ENCODE measurements at regions not wholly inside any gene's neighbourhood (a gene's known extent, or its start where the extent isn't known, plus 50 kb on each side); places are given as distances from the start of the nearest gene placed in this dataset.
"Not testable (repeated sequence)": the region's sequence is repeated elsewhere in the genome, so short reads cannot be mapped to it uniquely, and the experiment has no call there.

DNA sequence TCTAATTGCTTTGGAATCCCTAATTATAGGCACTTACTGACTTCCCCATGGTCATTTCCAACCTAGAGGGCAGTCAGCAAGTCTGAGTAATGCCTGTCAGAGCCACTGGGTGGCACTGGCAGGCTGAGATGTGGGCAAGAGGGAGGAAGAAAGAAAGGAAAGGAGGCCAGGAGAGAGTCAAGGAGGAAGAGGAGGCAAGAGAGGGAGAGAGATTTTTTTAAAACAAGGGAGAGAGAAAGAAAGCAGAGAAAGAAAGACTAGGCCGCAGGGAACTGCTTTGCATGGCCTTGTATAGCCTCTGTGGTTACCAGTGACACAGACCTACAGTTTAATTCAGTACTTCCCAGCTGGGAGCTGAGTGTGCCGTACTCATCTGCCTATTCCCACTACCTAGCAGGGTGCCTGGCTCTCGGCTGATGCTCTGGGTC, 210.4 kb upstream of the ADO start:
- DNase-seq, result peak; percentile 80

DNA sequence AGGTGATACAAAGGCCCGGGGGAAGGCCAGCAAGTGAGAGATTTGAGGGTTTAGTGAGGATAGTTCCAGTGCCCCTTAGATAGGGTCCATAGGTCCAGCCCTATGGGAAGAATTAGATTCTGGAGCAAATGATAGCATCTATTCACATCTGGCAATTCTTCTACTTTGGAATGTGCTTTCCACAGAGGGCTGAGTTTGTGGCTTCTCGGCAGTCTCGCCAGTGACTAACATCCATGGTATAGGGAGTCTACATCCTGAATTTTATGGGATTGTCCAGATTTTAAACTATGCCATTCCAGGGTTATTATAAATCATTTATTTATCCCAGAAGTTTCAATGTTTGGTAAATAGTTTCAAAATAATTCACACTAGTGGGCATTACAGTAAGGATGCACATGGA, 207.3 kb upstream of the ADO start:
- DNase-seq, result no peak

GRCh38 chr10:62599161-62599560, 205.4 kb upstream of the ADO start:
- no peak for DNase-seq

DNA sequence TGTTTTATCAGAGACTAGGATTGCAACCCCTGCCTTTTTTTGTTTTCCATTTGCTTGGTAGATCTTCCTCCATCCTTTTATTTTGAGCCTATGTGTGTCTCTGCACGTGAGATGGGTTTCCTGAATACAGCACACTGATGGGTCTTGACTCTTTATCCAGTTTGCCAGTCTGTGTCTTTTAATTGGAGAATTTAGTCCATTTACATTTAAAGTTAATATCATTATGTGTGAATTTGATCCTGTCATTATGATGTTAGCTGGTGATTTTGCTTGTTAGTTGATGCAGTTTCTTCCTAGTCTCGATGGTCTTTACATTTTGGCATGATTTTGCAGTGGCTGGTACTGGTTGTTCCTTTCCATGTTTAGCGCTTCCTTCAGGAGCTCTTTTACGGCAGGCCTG, 198.0 kb upstream of the ADO start:
- DNase-seq, result not testable (repeated sequence)

GRCh38 chr10:62608189-62608875, 196.2 kb upstream of the ADO start:
- not testable (repeated sequence) for DNase-seq

- DNase-seq, result peak; percentile 88
Observed at GRCh38 chr10:62610649-62611229, 193.8 kb upstream of the ADO start.

DNA sequence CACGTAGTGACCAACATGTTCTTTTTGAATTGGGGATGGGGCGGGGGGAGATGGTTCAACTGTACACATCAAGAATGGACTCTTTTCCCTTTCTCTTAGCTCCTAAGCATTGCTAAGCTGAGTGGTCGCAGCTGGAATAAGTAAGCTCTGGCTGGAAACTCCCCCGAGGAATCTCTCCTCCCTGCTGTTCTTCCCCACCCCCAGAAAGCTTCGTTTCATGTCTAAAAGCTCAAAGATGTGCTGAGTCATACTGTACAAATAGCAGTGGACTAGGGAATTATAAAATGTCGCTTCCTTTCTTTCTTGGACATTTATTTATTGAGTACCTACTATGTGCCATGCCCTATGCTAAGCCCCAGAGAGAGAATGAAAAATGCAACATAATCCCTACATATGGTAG, 191.1 kb upstream of the ADO start:
- no peak for DNase-seq

DNA sequence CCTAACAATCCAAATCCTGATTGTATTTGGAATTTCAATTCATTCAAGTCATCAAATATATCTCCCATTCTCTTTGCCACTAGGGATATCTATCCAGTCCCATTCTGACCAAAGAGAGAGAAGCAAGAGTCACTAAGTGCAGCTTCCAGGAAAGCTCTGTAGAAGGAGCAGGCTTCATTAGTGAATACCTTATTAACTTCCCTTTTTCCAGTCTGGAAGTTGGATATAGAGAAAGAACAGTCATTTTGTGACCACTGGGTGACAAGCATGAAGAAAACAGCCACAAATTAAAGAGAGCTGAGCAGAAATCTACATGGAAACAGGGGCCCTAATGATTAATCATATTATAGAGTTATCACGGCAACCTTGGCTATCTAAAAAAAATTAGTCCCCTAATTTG, 190.7 kb upstream of the ADO start:
- no peak for DNase-seq

GRCh38 chr10:62614389-62615157, 189.9 kb upstream of the ADO start:
- peak; percentile 73 for DNase-seq

DNA sequence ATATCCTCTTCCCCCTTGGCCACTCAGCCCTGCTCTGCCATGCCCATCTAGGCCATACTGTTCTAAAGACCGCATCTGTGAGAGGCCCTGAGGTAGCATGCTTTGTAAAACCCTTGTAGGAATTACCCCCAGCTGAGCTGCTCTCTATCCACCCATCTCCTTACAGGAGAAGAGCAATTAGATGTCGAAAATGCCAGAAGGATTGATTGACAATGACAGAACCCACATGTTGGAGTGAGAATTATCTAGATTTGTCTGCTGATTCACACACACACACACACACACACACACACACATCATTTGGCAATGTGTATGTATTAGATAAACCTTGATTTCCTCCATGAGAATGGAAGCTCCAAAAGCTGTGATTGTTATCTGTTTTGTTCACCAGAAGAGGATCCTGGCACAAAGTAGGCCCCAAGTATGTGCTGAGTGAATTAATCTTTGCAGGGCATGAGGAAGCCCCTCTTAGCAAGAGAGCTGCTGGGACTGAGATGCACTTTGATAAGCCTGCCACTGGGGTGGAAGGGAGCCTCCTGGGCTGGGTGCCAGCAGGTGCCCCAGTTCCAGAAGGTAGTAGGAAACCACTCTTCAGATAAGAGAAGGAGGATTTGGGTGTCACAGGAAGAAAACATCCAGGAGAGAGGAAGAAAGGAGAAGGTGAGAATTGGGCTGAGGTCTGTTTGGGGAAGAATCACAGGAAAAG, 187.5 kb upstream of the ADO start:
- no peak for DNase-seq

DNA sequence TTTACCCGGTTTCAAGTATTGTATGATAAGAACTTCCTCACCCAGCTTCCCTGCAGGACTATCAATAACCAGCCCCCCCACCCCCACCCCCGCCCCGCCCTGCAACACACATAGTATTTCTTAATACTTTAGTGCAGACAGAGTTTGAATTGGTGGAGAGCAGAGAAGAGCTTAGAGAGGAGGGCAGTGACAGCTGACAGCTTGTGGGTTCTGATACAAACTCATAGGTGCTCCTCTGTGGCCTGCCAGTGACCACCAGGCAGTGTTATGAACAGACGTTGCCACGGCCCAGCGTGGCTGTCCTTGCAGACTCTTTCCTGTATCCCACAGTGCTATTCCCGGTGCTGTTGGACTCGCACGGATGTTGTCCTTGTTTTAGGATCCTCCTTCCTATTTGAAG, 186.9 kb upstream of the ADO start:
- no peak for DNase-seq

- no peak for DNase-seq
Observed at GRCh38 chr10:62618054-62618453, 186.5 kb upstream of the ADO start.

DNA sequence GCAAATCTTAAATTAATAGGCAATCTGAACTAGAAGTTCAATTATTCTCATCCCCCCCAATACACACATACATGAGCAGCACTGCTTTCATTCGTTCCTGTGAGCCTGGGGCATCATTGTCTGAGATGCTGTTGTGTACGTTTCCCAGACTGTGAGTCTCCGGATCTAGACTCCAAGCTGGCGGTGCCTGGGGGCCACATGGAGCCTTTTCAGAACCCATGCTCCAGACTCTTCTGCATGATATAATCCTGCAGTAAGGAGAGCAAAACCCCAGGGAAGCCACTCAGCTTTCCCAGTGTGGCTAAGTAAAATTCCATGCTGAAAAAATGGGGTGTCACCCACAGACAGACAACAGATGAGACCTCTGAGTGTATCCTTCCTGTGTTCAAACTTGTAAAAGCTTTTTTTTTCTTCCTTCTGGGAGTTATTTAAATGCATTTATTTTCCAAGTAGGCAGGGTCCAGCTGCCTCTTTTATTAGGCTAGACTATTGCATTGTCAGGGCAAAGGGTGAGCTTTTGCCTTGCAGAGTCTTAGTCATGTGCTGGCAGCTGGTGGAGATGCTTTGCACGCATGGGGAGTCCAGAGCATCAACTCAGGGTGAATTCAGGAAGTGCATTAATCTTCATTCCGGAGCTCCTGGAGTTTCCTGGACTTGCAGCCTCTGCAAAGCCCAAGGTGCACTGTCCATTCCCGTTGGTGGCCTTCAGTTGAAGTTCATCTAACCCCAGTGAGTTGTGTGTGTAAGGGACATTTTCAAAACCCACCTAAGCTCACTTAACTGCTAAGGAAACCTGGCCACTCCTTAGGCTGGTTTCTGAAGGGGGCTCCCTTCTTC, 185.7 kb upstream of the ADO start:
- DNase-seq, result no peak

GRCh38 chr10:62619413-62619738, 185.1 kb upstream of the ADO start:
- no peak for DNase-seq

- no peak for DNase-seq
Observed at GRCh38 chr10:62620491-62620890, 184.0 kb upstream of the ADO start.

DNA sequence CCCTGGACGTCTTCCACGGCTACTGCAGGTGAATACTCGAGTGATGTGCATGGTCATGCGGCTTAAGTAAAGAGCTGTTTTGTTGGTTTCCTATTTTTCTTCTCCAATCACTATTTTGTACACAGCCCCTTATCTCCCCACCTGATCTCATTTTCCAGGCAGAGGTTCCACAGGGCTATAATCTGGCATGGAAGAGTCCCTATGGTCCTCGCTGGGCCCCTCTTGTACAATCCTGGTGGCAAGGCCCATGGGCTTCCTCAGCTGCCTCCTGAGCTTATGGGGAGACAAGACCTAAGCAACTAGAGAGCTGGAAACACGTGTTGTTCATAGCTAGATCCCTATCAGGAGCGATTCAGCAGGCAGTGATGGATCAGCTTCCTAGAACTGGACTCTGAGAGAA, 181.3 kb upstream of the ADO start:
- no peak for DNase-seq

DNA sequence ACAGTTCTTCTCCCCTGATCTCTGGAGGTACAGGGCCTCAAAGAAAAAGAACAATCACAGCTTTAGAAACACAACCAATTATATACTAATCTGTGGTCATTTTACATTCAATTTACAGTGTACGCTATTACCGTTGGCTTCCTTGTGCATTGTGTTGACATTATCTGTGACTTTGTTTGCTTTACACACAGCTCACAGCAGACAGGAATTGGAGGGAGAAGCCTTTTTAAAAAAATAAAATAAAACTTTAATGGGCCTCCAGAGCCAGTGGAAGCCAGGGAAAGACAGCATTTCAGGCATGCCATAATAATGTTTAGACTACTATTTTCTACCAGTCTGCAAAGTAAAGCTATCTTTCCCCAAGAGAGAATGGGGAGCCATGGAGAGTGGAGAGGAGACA, 179.0 kb upstream of the ADO start:
- DNase-seq, result no peak

- no peak for DNase-seq
Observed at GRCh38 chr10:62626079-62626478, 178.4 kb upstream of the ADO start.

DNA sequence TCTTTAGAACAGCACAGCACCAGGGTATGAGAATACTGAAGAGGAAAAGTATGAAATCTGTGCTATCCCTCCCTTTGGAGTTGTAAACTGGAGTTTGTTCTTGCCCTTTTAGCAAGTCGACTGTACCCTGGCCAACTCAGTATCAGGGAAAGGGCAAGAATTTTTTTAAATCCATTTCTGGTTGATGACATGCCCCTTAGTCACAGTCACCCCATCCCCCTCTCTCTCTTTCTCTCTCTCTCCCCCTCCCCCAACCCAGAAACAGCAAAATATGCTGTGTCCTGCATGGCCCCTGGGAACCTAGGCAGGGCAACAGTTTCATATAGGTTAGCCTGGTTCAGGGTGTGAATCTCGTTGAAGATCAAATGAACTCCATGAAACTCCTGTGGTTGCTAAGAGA, 177.7 kb upstream of the ADO start:
- DNase-seq, result peak; percentile 51

DNA sequence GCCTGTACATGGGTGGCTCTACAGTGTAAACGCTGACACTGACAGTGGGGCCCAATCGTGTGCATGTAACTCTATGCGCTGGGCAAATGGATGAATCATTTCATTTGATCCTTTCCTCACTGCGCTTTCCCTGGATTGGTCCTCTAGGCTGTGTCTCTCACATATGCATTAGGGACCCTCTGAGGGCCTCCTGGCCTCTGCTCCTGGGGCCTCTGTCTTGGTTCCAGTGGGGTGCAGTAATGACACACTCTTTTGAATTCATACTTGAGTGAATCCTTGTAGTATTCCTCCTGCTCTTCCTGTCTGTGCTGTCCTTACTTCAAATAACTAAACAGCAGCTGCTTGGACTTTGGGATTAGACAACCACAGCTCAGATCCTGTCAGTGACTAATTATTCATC, 176.5 kb upstream of the ADO start:
- DNase-seq, result peak; percentile 33

DNA sequence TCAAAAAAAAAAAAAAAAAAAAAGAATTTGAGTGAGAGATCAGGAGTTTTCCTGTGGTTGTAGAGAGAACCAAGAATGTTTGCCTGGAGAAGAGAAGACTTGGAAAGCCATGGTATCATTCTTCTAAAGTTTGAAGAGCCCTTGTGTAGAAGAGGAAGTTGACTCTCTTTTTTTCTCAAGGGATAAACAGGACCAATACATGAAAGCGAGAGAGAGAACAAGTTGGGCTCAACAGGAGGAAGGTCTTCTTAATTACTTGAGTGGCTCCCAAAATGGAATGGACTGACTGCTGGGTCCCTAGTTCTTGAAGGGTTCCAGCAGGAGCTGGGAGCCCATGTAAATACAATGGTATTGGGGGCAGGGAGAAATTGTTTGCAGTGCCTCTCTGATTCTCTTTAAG, 173.3 kb upstream of the ADO start:
- no peak for DNase-seq

DNA sequence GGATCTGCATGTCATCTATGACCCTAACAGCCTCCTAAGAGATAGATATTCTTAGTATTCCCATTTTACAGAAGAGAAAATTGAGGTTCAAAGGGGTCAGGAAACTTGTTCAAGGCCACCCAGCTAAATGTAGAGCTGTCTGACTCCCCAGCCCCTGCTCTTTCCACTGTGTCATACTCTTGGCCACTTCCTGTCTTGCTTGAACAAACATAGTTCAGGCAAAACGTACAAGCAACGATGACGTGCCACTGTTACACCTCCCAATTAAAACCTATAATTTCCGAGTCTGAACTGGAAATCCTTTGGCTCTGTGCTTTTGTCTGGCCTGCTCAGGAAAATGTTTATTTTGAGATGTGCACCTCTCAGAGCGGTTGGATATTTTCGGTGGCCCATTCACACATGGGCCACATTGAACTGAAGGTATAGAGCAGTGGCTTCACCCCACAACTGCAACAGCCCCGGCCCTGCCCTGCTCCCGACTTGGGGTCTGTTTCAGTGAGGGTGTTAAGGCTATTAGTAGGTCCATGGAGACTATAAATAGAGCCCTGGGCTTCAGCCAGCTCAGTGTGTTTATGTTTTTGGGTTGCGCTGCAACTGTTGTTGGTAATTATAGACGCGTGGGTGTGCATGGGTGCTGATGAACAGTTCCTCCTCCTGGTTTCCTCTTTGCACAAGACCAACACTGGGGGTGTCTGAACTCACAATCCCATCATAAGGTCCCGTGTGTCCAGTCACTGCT, 172.3 kb upstream of the ADO start:
- peak; percentile 65 for DNase-seq

All from activated CD8-positive, alpha-beta memory T cell treated with anti-CD3 and anti-CD28 coated beads for 24 hours (primary cell).